ENCODE measurements at regions not wholly inside any gene's neighbourhood (a gene's known extent, or its start where the extent isn't known, plus 50 kb on each side); places are given as distances from the start of the nearest gene placed in this dataset.

DNA sequence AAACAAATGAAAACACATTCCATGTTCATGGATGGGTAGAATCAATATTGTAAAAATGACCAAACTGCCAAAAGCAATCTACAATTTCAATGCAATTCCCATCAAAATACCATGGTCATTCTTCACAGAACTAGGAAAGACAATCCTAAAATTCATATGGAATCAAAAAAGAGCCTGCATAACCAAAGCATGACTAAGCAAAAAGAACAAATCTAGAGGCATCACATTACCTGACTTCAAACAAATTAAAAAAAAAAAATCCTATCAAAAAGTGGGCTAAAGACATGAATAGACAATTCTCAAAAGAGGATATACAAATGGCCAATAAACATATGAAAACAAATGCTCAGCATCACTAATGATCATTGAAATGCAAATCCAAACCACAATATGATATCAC lies 297.5 kb downstream of the NAF1 start:
- TF ChIP-seq, protein P1, sequence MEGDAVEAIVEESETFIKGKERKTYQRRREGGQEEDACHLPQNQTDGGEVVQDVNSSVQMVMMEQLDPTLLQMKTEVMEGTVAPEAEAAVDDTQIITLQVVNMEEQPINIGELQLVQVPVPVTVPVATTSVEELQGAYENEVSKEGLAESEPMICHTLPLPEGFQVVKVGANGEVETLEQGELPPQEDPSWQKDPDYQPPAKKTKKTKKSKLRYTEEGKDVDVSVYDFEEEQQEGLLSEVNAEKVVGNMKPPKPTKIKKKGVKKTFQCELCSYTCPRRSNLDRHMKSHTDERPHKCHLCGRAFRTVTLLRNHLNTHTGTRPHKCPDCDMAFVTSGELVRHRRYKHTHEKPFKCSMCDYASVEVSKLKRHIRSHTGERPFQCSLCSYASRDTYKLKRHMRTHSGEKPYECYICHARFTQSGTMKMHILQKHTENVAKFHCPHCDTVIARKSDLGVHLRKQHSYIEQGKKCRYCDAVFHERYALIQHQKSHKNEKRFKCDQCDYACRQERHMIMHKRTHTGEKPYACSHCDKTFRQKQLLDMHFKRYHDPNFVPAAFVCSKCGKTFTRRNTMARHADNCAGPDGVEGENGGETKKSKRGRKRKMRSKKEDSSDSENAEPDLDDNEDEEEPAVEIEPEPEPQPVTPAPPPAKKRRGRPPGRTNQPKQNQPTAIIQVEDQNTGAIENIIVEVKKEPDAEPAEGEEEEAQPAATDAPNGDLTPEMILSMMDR (IDR thresholded peaks at IDR 0.05) = no peak

DNA sequence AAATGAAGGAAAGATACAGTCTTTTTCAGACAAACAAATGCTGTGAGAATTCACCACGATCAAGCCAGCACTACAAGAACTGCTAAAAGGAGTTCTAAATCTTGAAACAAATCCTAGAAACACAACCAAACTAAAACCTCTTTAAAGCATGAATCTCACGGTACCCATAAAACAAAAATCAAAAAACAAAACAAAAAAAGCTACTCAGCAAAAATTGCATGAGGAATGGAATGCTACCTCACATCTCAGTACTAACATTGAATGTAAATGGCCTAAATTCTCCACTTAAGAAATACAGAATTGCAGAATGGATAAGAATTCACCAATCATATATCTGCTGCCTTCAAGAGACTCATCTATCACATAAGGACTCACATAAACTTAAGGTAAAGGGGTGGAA lies 300.1 kb downstream of the NAF1 start:
- TF ChIP-seq, protein P1 (IDR thresholded peaks at IDR 0.05) = no peak

DNA sequence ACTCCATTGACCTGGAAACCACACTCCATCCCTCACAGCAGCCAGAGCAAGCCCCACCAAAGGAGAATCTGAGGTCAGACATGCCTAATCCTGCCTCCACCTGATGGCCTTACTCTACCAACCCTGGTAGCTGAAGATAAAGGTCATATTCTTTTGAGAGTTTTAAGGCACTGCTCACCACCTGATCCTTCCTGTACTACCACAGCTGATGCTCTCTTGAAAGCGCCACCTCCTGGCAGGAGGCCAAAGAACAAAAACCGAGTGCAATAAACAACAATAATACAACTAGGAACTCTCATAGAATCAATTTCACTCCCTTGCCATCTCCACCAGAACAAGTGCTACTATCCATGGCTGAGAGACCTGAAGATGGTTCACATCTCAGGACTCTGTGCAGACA lies 301.6 kb downstream of the NAF1 start:
- TF ChIP-seq, protein P1 (IDR thresholded peaks at IDR 0.05) = no peak

DNA sequence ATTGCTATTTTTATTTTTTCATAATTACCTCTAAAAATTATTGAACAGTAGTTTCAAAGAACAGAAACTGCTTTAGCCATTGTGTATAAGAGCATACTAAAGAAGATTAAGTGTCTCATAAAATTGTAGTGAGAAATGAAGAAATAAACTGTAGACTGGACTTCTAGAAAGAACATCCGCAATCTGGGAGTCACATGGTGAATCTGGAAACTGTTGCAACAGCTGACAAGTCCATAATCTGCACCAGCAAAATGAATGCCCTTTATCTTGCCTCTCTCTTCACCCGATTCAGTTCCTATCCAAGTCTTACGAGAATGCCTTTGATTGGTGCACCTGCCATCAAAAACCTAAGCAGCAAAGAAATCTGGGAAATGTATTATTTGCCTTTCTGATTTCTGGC lies 312.9 kb downstream of the NAF1 start:
- TF ChIP-seq, protein P1 (IDR thresholded peaks at IDR 0.05) = no peak

DNA sequence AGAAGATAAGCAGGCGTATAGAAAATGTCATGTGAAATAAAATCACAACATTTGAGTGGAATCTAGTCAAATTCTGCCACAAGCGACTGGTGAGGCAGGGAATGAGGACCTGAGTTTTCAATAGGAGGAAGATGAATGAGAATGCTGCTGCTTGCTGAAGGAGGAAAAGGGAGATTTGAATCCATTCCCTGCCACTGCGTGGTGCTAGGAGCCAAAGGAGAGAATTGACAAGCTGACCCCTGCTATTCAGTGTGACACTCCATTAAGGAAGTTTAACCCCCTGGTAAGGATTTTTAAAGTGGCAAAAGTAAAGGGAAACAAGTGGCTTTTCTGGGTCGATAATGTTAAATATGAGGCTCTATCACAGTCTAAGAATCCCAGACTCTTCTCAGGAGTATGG lies 314.0 kb downstream of the NAF1 start:
- TF ChIP-seq, protein P1 (IDR thresholded peaks at IDR 0.05) = no peak

DNA sequence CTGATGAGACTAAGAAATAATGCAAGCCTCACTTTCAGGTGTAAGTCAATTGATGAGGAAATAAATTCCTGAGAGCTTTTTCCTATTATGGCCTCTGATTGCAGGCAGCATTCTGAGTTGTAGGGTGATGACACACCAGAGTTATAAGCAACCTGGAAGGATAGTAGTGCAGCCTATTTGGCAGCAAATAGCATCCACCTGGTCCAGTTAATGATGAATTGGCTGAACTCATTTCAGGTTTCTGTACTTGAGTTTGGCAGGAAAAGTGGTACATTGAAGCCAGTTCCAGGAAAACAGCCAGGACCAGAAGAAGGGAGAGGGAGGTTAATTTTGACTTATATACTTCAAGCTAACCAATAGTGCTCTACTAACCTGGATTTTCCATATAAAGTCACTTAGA lies 316.8 kb downstream of the NAF1 start:
- TF ChIP-seq, protein P1 (IDR thresholded peaks at IDR 0.05) = no peak

DNA sequence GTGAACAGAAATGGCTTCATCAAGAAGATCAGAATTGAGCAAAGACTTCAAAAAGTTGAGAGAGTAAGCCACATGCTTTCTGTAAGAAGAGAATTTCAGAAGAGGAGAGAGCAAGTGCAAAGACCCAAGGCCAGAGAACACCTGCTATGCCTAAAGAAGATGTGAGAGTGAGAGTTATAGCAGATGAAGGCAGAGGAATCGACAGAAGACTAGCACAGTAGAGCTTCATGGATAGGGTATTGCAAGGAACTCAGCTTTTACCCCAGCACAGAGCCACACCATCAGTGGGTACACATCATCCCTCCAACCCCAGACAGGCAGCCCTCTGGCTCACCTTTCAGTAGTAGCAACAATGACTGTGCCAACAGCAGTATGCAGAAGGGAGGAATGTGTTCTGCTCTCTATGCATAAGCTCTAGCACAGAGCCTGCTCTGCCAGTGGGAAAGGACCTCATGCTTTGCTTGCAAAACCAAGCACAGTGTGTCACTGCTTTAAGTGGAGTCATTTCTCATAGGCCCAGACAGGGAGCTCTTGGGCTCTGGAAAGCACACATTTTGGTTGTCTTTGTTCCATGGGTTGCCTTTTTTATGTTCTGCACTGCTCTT lies 318.6 kb downstream of the NAF1 start:
- TF ChIP-seq, protein P1 (IDR thresholded peaks at IDR 0.05) = no peak

DNA sequence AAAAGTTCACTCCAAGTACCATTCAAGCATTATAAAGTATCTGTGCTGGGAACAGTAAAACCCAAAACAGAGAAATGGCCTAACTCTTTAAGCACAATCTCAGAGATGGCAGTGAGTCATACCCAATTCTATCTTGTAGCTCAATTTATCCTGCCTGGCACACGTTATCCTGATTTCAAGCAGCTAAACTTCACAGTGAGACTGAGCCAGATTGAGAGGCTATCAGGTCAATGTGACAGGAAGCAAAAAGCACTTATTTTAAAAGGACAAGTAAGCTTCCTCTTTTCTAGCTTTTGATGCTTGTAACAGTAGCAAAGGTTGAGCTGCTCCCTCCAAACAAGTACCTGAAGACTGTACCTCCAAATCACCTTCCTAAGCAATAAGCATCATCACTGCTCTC lies 324.9 kb downstream of the NAF1 start:
- TF ChIP-seq, protein P1 (IDR thresholded peaks at IDR 0.05) = no peak

Measured in LNCAP (cell line).